ENCODE measurements at regions not wholly inside any gene's neighbourhood (a gene's known extent, or its start where the extent isn't known, plus 50 kb on each side); places are given as distances from the start of the nearest gene placed in this dataset.

GRCh38 chr6:159095616-159096015 lies 50.8 kb upstream of the TAGAP start:
- TF ChIP-seq CTCF (IDR thresholded peaks at IDR 0.05) (no peak), EP300 (IDR thresholded peaks at IDR 0.05) (no peak)

Data from upper lobe of left lung (tissue), 4 donors.